Ovary (tissue), 7 donors: ENCODE measurements at regions not wholly inside any gene's neighbourhood (a gene's known extent, or its start where the extent isn't known, plus 50 kb on each side); places are given as distances from the start of the nearest gene placed in this dataset.

ENCODE experiments used
- DNase-seq, 5 donors: peaks; one replicate each; pipeline ENCODE4 v3.0.0-alpha.2; 2019 to 2020
- H3K27ac ChIP-seq, 2 donors: fragments of 200-600 bp; one replicate each; pipeline versions ENCODE4 v1.5.1 to v1.8.0; 2019 to 2022
- H3K27me3 ChIP-seq: fragments of 200-600 bp; one replicate; pipeline ENCODE4 v1.8.0; 2022
- H3K36me3 ChIP-seq: fragments of 200-600 bp; sonication (generic); one replicate; pipeline ENCODE4 v1.5.1; 2019
- H3K4me1 ChIP-seq: one replicate; pipeline ENCODE4 v1.8.1; 2013; ENCODE audit warnings: mild to moderate bottlenecking, moderate library complexity; ENCODE audit not compliant: insufficient read depth
- H3K4me3 ChIP-seq: fragments of 200-600 bp; sonication (generic); one replicate; pipeline ENCODE4 v1.5.1; 2017
- H3K9me3 ChIP-seq, 2 donors: fragments of 200-600 bp in 1 of 2; sonication (generic) in 1 of 2; one replicate each; pipeline versions ENCODE4 v1.5.1 to v1.8.1; 2013 to 2019; ENCODE audit warnings: mild to moderate bottlenecking in 1 of 2, moderate library complexity in 1 of 2
- EP300 ChIP-seq: sonication (generic); formaldehyde crosslinking; IDR thresholded peaks from one replicate; pipeline ENCODE4 v1.6.1; 2017; ENCODE audit warnings: antibody characterized with exemption
- POLR2A ChIP-seq: fragments of 450-650 bp; IDR thresholded peaks from one replicate; pipeline ENCODE4 v1.6.1; 2017; ENCODE audit warnings: antibody characterized with exemption, mild to moderate bottlenecking, moderate library complexity
- WGBS, 3 donors: extraction: QIAGEN DNeasy Blood & Tissue Kit in 1 of 3; methylation state at CpG; one replicate each; pipeline versions ENCODE4 v1.1.5 to v1.1.7; 2013 to 2017; 5-methylcytosine and 5-hydroxymethylcytosine counted together
- intact Hi-C, 4 donors: fragments of 100-400 bp; cut with DNase I; formaldehyde crosslinking; loops; one replicate each; pipeline versions ENCODE4 v1.11.0 to v1.15.1; 2022 to 2023
- TF ChIP-seq, protein P1 (sequence below), 3 donors: fragments of 450-650 bp in 2 of 3; fragments of 200-600 bp in 1 of 3; IDR thresholded peaks; one replicate each; pipeline versions ENCODE4 v1.5.1 to v1.8.0; 2016 to 2022; ENCODE audit warnings: antibody characterized with exemption in 3 of 3, mild to moderate bottlenecking in 1 of 3
- donor health status: DM: no; HTN: no; CAD: no; lungs with moderate emphysema.
- donor health status: DM: no; HTN: no; CAD: no.
- donor health status: Bipolar disorder and iron deficiency.
- donor health status: DM: no; HTN: no; CAD: no.
- donor health status: DM: yes; HTN: yes; CAD: no.

DNA sequence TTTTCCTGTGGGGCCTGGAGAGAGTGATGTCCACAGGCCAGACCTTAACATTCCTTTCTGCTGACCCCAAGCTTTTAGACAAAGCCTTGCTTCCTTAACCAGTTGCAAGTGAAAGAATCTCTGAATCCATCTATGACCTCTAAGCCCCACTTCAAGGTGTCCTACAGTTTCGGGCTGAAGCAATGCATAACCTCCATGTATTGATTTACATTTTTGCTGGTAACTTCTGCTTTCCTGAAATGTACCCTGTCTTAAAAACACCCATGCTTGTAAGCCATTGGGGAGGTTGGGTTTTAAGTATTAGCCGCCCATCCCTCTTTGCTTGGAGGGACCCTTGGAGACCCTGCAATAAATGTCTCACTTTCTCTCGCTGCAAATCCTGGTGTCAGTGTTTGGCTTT, 190.6 kb downstream of the VRK1 start:
- 70 to 76% (median 73%) methylated on average over 3 of the region's 3 CpGs for WGBS, 3 donors

DNA sequence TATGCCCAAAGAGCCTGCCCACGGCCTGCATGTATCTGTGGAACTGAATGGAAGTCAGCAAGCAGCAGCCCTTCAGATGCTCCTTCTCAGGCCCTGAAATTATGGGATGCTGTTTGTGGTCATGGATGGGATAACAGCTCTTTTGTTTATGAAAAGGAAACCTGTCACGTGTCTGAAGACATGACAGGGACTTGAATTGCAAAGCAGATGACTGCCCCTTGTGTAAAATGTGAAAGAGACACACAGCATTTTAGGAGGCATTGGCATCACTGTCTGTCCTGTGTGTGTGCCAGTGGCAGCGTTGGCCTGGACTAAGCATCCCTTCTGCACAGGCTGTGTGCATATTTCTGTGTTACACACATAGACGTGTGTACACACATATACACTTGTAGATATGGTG, 192.1 kb downstream of the VRK1 start:
- no peak for DNase-seq
- Histone ChIP-seq H3K27ac (no peak overlapping the region), H3K4me3 (no peak overlapping the region), H3K9me3 (no peaks in the 10 kb centered on the region), H3K27me3 (no peaks in the 10 kb centered on the region), H3K36me3 (no peaks in the 10 kb centered on the region), H3K4me1 (no peaks in the 10 kb centered on the region)
- intact Hi-C loops = no loop called here
- TF ChIP-seq EP300 = no peak
- TF ChIP-seq POLR2A = no peak
- TF ChIP-seq, protein P1, sequence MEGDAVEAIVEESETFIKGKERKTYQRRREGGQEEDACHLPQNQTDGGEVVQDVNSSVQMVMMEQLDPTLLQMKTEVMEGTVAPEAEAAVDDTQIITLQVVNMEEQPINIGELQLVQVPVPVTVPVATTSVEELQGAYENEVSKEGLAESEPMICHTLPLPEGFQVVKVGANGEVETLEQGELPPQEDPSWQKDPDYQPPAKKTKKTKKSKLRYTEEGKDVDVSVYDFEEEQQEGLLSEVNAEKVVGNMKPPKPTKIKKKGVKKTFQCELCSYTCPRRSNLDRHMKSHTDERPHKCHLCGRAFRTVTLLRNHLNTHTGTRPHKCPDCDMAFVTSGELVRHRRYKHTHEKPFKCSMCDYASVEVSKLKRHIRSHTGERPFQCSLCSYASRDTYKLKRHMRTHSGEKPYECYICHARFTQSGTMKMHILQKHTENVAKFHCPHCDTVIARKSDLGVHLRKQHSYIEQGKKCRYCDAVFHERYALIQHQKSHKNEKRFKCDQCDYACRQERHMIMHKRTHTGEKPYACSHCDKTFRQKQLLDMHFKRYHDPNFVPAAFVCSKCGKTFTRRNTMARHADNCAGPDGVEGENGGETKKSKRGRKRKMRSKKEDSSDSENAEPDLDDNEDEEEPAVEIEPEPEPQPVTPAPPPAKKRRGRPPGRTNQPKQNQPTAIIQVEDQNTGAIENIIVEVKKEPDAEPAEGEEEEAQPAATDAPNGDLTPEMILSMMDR (IDR thresholded peaks at IDR 0.05) = no peak
- 65 to 73% (median 72%) methylated on average over 4 of the region's 4 CpGs for WGBS, 3 donors

More for the DNA sequence above, 190.6 kb downstream of the VRK1 start:
- Histone ChIP-seq H3K36me3 (no peaks in the 10 kb centered on the region), H3K9me3 (no peaks in the 10 kb centered on the region), H3K4me1 (no peaks in the 10 kb centered on the region), H3K4me3 (no peak overlapping the region), H3K27me3 (no peaks in the 10 kb centered on the region), H3K27ac (no peak overlapping the region)
- no peak for DNase-seq
- intact Hi-C loops = no loop called here
- TF ChIP-seq, protein P1 (IDR thresholded peaks at IDR 0.05) = no peak
- no peak for TF ChIP-seq EP300
- no peak for TF ChIP-seq POLR2A

DNA sequence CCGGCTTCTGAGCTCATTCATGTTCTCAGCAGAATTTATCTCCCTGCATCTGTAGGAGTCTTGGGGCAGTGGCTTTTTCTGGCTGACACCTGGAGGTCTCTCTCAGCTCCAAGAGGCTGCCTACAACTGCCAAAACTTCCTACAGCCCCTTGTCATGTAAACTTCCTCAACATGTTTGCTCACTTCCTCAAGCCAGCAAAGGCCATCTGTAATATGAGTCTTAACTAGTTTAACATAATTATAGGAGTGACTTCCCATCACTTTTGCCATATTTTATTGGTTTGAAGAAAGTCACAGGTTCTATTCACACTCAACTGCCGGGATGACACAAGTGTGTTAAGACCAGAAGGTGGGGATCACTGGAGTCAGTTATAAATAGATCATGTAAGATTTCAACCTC, 194.0 kb downstream of the VRK1 start:
- DNase-seq = no peak
- Histone ChIP-seq H3K9me3 (no peaks in the 10 kb centered on the region), H3K4me3 (no peak overlapping the region), H3K27ac (no peak overlapping the region), H3K4me1 (no peaks in the 10 kb centered on the region), H3K36me3 (no peaks in the 10 kb centered on the region), H3K27me3 (no peaks in the 10 kb centered on the region)
- 88 to 90% (median 88%) methylated on average over 2 of the region's 2 CpGs for WGBS, 3 donors
- TF ChIP-seq, protein P1 (IDR thresholded peaks at IDR 0.05) = no peak
- intact Hi-C loops = no loop called here

DNA sequence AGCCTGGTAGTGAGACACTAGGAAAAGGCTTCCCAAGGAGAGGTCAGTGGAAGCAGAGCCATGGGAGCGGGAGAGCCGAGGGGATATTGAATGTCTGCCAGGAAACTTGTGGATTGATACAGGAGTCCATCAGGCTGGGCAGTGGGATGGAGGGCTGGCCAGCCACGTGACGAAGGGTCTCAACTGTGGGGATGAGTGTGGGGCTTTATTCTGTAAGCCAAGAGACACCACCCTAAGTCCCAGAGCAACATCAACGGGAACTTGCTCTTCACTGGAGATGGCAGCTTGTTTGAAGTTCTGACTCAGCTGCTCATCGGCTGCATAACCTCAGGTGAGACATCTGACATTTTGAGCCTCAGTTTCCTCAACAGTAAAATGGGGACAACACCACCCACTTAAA, 197.8 kb downstream of the VRK1 start:
- WGBS, 3 donors = 79 to 83% (median 79%) methylated on average over 6 of the region's 6 CpGs
- TF ChIP-seq, protein P1 (IDR thresholded peaks at IDR 0.05) = no peak
- TF ChIP-seq EP300 (no peak), POLR2A (no peak)
- H3K9me3 ChIP-seq = no peaks in the 10 kb centered on the region
- no peak for DNase-seq
- no peak overlapping the region for H3K4me3 ChIP-seq
- H3K4me1 ChIP-seq = no peaks in the 10 kb centered on the region
- intact Hi-C loops = no loop called here
- H3K27ac ChIP-seq = no peak overlapping the region
- no peaks in the 10 kb centered on the region for H3K27me3 ChIP-seq
- no peaks in the 10 kb centered on the region for H3K36me3 ChIP-seq

DNA sequence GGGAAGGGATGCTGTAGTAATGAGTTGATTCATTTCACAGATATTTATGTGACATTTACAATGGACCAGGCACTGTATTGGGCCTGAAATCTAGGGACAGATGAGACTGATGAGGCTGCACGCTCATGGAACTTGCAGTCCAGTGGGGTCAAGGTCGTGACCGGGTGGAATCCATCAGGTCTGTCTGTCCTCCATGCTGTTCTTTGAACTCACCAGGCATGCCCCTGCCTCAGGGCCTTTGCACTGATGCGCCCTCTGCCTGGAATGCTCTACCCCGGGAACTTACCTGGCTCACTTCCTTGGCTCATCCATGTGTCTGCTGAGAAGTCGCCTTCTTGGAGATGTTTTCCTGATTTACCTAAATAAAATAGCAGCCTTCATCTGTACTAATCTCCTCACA, 200.1 kb downstream of the VRK1 start:
- Histone ChIP-seq H3K4me1 (no peaks in the 10 kb centered on the region), H3K36me3 (no peaks in the 10 kb centered on the region), H3K27me3 (no peaks in the 10 kb centered on the region), H3K27ac (no peak overlapping the region), H3K9me3 (no peaks in the 10 kb centered on the region), H3K4me3 (no peak overlapping the region)
- WGBS, 3 donors = 70 to 74% (median 72%) methylated on average over 6 of the region's 6 CpGs
- TF ChIP-seq EP300 (no peak), POLR2A (no peak)
- TF ChIP-seq, protein P1 (IDR thresholded peaks at IDR 0.05) = no peak
- intact Hi-C loops = no loop called here
- DNase-seq = no peak
